Superior temporal gyrus (tissue), 1 donor: ENCODE measurements at regions not wholly inside any gene's neighbourhood (a gene's known extent, or its start where the extent isn't known, plus 50 kb on each side); places are given as distances from the start of the nearest gene placed in this dataset.
"Not testable (repeated sequence)": the region's sequence is repeated elsewhere in the genome, so short reads cannot be mapped to it uniquely, and the experiment has no call there.

Experiments used
- DNase-seq: peaks from one replicate; pipeline ENCODE4 v3.0.0-alpha.2; 2016; ENCODE audit errors: extremely low spot score

DNA sequence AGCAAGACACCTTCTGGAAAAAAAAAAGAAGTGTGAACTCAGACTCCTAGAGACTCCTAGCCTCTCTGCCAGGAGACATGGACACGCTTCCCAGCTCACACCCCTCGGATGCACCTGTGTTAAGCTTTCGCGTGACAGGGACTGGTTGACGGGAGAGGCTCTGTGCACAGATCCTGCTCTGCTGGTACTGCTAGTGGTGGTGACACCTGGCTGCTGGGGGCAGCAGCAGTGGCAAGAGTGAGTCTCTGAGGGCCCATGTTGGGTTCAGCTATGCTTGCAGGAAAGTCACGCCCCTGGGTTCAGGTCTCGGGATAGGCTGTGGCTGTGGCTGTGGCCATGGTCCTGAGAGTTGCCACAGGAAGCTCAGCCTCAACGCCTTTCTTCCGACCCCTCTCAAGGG, 81.1 kb downstream of the XRCC2 start:
- DNase-seq = no peak

DNA sequence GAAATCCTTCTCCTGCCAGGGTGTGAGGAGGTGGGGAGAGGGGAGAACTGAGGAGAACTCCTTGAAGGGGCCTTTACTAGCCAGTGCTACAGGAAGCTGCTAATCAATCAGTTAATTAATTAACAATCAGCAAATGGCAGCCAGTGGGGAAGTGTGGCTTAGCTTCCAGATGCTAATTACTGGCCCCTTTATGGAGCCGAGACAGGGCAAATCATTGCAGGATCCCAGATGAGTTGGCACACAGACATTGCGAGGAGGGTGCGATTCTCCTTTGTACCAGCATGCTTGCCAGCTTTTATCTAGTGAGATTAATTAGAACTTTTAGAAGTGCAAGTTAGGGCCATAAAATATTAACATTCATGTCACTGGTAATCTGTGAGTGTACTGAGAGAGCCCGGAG, 84.0 kb downstream of the XRCC2 start:
- DNase-seq = no peak

DNA sequence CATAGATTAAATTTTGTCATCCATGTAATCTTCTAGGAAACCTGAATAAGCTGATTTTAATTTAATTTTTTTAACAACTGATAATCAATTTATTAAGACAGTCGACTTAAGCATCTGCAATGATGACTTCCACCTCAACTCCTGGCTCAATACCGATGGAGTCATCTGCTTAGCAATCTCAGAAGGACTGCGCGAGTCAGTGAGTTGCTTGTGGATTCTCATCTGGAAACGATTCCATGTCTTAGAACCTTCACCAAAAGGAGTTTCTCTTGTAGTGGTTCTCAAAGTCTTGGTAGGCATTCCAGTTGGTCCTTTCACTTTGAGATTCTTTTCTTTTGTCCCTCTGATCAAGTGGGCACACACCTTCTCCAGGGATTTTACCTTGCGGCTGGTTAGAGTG, 85.5 kb downstream of the XRCC2 start:
- no peak for DNase-seq

DNA sequence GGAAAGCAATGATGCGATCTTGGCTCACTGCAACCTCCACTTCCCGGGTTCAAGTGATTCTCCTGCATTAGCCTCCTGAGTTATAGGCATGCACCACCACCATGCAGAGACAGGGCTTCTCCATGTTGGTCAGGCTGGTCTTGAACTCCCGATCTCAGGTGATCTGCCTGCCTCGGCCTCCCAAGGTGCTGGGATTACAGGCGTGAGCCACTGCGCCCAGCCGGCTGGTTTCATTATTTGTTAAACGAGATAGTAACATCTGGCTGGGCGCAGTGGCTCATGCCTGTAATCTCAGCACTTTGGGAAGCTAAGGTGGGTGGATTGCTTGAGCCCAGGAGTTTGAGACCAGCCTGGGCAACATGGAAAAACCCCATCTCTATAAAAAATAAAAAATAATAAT, 86.1 kb downstream of the XRCC2 start:
- DNase-seq = not testable (repeated sequence)

DNA sequence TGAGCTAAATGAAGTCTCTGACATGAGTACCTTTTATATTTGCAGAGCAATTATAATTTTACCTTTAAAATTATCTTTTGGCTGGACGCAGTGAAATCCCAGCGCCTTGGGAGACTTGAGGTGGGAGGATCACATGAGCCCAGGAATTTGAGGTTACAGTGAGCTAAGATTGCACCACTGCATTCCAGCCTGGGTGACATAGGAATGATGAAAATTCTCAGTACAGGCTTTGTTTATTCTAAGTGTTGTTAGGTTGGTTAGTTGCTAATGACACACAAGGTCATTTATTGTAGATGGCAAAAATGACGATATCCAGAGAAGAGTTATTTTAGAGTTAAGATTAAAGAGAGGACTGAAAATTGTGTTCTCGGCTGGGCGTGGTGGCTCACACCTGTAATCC, 87.6 kb downstream of the XRCC2 start:
- DNase-seq = no peak

DNA sequence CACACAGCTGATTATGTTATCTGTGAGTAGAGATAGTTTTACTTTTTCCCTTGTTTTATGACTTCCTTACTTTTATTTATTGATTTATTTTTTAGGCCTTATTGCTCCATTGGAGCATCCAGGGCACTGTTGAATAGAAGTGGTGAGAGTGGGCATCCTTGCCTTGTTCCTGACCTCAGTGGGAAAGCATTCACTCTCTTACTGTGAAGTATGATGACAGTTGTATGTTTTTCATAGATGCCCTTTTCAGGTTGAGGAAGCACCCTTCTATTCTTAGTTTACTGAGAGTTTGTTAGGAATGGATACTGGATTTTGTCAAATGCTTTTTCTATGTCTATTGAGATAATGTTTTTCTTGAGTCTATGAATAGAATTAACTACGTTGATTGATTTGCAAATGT, 88.6 kb downstream of the XRCC2 start:
- DNase-seq = no peak

DNA sequence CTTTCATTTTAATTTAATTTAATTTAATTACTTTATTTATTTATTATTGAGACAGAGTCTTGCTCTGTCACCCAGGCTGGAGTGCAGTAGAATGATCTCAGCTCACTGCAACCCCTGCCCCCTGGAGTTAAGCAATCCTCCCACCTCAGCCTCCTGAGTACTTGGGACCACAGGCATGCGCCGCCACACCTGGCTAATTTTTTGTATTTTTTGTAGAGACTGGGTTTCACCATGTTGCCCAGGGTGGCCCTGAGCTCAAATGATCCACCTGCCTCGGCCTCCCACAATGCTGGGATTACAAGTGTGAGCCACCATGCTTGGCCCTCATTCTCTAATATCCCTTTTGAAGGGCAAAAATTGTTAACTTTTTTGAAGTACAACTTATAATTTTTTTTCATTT, 92.9 kb downstream of the XRCC2 start:
- DNase-seq = no peak

DNA sequence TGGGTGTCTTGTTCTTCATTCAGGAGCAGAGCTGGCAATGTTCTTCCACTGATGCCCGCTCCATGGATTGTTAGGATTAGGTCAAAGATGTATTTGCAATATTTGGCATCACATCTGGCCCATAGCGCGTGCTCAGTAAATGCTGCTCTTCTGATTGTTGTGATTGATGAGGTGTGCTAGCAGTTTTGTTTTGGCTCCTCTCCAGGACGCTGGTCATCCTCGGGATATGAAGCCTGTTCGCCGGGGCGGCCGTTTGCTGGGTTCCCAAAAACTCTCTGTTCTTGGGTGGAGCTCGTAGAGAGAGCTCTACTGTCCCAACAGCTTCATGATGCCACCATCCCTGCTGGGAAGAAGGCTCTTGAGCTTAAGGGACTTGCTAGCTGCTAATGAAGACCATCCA, 96.9 kb downstream of the XRCC2 start:
- DNase-seq = no peak

DNA sequence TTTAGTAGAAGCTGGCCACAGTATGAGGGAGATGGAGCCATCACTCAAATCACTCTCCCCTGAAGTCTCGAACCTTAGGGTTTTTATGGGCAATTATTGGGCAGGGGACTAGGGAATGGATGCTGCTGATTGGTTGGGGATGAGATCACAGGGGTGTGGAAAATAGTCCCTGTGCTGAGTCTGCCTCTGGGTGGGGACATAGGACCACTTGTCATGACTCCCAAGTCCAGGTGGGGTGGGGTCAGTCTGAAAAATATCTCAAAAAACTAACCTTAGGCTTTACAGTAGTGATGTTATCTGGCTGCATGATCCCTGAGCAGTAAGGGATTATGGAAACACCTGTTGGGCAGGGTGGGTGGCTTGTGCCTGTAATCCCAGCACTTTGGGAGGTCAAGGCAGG, 98.6 kb downstream of the XRCC2 start:
- no peak for DNase-seq

DNA sequence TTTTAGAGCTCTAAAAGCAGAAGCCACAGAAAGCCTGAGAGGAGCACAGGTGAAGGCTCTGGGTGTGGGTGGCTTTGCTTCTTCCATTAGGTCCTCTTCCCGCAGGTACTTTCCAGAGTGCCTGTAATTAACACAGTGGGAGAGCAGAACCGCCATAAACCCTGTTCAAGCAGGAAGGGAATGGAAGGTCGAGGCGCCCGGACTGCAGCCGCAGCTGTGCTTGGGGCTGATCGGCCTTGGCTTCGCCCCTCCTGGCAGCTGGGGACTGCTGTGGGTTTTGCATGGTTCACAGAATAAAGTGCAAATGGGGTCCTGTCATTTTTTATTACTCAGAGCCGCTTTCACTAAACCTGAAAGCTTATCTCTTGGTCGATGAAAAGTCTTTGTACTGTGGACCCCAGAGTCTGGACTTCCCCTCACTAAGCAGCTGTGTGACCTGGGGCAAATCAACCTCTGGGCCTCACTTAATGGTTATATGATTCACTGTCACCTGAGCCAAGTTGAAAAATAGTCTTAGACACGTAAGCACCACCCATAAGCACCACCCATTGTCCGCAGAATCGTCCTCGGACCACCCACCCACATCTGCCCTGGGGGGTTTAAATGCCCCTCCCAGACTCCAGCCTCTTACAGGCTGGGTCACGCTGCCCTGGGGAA, 100.9 kb downstream of the XRCC2 start:
- no peak for DNase-seq

DNA sequence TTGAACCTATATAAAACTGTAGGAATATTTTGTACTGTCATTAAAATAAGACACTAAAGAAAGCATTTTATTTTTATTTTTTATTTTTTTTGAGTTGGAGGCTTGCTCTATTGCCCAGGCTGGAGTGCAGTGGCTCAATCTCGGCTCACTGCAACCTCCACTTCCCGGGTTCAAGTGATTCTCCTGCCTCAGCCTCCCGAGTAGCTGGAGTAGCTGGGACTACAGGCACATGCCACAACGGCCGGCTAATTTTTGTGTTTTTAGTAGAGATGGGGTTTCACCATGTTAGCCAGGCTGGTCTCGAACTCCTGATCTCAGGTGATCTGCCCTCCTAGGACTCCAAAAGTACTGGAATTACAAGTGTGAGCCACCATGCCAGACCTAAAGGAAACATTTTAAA, 102.8 kb downstream of the XRCC2 start:
- DNase-seq = not testable (repeated sequence)

DNA sequence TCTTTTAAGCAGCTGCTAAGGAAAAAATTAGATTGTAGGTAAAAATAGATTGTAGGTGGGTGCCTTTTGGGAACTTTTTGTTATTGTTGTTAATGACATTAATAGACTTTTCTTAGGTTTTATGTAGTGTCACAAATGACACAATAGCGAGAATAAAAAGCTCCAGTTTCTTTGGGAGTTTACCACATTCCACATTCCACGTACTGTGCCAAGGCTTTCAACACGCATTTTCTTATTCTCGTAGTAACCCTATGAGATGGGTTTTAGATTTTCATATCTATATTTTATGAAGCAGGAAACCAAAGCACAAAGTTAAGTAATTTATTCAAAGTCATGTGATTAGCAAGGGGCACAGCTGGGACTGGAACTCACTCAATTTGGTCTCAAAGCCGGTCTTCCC, 103.8 kb downstream of the XRCC2 start:
- DNase-seq = no peak

DNA sequence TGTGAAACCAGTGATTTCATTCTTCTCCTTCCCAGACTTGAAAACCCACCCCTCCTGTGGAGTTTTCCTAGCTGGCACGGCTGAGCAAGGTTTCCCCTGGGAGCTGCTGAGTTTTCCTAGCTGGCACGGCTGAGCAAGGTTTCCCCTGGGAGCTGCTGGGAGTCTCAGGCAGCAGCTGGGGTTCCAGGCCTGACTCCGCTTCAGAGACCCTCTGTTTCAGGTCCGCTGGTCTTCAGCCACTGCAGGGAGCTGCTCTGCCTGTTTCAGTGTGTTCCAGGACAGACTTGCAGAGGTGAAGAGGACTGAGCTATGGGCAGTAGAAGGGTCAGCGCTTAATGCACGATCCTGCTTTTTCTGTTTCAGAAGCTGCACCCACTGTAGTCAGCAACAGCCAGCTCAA, 104.9 kb downstream of the XRCC2 start:
- no peak for DNase-seq

DNA sequence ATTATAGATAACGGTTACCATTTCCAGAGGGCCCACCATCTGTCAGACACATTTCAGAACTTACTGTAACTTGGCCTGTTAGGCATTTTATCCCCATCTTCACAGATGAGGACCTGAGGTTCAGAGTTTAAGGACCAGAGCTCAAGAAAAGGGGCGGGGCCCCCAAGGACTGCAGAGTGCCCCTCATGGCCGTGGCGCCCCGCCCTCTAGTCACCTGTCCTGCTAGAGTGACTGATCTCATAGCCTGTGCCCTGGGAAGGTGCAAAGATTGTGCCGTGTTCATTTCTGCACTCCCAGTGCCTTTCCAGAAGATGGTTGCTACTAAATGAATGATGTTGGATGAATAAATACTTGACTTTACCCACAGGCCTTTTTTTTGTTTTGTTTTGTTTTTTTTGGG, 107.0 kb downstream of the XRCC2 start:
- DNase-seq = no peak

DNA sequence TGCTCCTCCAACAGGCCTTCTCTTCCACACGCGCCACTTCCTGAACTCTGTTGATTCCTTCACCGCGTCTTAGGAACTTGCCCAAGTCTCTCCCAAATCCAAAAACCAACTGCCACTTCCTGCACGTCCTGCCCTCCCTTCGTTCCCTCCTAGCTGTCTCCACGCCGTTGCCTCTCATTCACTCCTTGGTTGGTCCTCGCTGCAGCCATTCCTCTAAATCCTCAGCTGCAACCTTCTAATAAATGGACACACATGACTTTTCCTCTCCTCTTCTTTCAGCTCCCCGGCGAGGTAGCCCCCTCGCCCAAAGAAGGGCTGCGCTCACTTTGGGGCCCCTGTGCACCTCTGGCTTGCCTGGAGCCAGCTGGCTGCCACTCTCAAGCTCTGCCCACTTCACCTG, 110.2 kb downstream of the XRCC2 start:
- no peak for DNase-seq

DNA sequence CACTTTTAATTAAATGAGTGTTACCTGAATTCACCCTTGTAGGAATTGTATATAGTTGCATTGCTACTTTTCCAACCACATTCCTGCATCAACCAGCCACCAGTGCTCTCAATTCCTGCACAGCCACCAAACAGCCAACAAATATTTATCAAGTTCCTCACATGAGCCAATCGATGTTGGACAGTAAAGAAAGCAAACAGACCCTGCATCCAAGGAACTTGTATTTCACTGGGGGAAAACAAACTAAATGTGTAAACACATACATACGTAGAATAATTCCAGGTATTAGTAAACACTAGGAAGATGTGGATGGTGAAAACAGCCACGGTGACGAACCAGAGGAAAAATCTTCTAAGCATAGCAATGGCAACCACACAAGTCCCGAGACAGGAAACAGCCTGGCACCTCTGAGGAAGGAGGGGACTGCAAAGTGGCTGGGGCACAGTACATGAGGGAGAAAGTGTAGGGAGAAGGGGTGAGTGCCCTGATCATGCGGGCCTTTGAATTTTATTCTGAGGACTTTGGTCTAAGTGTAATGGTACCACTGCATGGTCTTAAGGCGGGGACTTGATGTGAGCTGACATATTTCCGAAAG, 111.2 kb downstream of the XRCC2 start:
- no peak for DNase-seq

DNA sequence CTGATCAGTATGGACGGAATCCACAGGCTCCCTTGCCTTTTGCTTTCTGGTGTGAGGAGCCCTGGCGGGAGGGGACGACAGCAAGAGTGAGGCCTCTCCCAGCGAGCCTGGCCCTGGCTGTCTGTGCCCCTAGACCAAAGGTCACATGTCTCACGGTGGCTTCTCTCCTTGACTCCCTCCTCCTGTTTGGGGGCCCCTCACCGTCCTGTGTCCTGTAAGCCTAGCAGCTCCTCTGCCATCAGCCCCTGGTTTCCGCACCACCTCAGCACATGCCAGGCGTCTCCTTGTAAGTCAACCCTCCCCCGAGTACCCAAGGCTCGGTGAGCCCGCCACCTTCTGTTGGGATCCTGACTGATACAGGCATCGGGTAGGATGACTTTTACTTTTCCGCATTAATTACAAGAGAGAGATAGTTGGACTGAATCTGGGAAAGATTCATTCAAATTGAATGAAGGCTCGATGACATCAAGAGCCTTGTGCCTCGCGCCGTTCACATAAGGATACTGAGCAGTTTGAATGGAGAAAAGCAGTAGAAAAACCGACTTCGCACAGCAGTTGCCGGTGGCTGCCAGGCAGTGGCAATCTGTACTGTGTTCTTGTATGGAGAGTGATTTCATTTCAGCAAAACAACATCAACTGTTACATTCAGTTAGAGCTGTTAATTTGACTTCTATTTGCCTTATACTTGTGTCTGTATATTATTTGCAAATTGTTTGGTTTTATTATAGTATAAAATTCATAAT, 119.8 kb downstream of the XRCC2 start:
- DNase-seq = no peak

DNA sequence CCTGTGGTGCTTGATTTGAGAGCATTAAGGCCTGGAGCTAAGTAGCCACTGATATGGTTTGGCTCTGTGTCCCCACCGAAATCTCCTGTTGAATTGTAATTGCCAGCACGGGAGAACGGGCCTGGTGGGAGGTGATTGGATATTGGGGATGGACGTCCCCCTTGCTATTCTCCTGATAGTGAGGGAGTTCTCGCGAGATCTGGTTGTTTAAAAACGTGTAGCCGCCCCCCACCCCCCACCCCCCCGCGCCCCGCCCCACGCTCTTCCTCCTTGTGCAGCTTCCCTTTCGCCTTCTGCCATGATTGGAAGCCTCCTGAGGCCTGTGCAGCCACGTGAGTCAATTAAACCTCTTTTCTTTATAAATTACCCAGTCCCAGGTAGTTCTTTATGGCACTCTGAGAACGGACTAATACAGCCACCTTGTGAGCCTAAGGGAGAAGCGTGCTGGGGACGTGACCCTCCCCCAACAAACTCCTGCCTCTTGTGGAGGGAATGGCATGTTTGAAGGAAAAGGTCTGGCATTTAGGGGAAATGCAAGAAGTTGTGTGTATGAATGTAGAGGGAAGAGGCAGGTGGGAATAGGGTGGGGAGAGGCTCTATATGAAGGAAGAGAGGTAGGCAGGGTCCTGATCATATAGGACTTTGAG, 118.0 kb upstream of the KMT2C start:
- DNase-seq = no peak

DNA sequence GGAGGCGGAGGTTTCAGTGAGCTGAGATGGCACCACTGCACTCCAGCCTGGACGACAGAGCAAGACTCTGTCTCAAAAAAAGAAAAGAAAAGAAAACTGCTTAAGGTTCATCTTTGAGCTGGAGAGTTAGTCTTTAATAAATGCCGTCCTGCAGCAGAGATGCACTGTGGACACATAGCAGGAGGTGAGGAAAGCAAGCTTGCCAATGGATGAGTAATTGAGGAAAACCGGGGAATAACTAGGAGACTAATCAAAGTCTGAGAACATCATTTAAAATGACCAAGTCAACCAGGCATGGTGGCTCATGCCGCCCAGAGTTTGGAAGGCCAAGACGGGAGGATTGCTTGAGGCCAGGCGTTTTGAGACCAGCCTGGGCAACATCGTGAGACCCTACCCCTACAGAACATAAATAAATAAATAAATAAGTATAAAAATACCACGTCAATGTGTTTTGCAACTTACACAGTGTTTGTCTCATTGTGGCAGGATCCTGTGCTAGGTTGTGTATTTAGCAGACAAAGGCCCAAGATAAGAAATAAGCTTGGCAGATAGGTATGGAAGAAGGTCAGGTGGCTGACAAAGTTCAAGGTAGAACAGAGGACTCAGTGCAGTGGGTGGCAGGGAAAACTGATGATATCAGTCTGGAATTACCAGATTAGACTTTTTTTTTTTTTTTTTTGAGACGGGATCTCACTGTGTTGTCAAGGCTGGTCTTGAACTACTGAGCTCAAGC, 115.7 kb upstream of the KMT2C start:
- DNase-seq = no peak

DNA sequence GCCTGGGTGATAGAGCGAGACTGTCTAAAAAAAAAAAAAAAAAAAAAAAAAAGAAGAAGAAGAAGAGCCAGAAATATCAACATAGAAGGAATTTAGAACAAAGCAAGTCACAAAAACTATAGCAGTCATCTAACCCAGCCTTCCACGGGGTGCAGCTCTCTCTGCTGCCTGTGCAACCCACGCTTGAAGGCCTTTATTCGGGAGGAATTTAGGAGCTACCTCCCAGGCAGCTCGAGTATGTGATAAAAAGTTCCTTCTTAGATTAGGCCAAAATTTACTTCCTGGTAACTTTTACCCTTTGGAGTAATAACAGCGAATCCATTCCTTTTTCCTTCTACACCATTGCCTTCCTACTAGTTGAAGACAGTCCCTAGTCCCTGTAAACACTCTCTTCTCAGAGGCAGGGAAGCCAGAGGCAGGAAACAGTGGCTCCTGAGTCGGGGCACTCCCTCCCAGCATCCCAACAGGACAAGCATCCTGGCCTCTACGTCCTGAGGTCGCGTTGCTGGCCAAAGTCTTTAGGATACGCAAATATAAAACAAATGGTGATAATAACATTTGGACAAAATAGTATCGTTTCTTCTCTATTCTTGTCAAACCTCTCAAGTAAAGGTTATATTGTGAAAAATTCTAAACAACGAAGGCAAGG, 109.3 kb upstream of the KMT2C start:
- no peak for DNase-seq

DNA sequence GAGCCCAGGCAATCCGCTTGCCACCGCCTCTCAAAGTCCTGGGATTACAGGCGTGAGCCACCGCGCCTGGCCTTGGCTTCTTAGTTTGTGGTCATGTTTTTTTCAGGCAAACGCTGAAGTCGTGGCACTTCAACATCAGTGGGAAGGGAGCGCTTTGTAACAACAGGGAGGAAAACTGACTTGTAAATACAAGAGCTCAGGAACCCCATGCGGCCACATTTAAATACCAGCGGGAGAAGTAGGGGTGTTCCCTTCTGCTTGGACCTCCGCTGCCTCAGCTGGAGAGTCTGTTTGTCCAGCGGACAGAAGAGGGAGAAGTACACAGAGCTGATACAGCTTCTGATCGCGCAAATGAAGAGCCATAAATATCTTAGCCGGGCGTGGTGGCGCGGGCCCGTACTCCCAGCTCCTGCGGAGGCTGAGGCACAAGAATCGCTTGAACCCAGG, 108.7 kb upstream of the KMT2C start:
- no peak for DNase-seq

DNA sequence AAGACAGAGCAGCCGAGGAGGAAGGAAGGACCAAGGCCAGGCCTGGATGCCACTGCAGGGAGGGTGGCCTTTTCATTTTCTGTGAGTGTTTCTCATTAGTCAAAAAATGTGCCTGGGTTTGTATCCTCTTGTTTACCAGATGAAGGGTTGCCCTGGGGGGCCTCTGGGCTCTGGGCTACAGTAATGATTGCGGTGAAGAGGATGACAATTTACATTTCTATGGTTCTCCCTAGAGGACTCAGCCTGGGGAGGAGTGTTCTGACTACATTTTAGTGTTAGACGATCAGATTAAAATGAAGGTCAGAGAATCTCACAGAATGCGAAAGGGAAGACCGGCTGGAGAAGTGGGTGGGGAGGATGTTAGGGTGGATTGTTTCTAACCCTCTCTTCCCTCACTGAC, 108.0 kb upstream of the KMT2C start:
- DNase-seq = no peak
